Neural crest cell (in vitro differentiated cells): ENCODE measurements at regions not wholly inside any gene's neighbourhood (a gene's known extent, or its start where the extent isn't known, plus 50 kb on each side); places are given as distances from the start of the nearest gene placed in this dataset.

Experiments
- DNase-seq: peaks from one replicate; pipeline ENCODE4 v3.0.0; 2021; ENCODE audit warnings: low read depth, mixed read lengths, low spot score
- H3K27ac Mint-ChIP-seq: one replicate; pipeline ENCODE4 v1.8.0; 2021; ENCODE audit warnings: mild to moderate bottlenecking, mixed read lengths; ENCODE audit not compliant: unreplicated experiment
- H3K27me3 Mint-ChIP-seq: 2 replicates; pipeline ENCODE4 v1.8.0; 2021; ENCODE audit warnings: low read depth, mild to moderate bottlenecking, mixed read lengths
- H3K36me3 Mint-ChIP-seq: 2 replicates; pipeline ENCODE4 v1.8.0; 2021; ENCODE audit warnings: low read depth, mild to moderate bottlenecking, mixed read lengths
- H3K4me1 Mint-ChIP-seq: 2 replicates; pipeline ENCODE4 v1.8.0; 2021; ENCODE audit warnings: mixed read lengths
- H3K4me3 Mint-ChIP-seq: one replicate; pipeline ENCODE4 v1.8.0; 2021; ENCODE audit warnings: mild to moderate bottlenecking, mixed read lengths
- H3K9me3 Mint-ChIP-seq: 2 replicates; pipeline ENCODE4 v1.8.0; 2021; ENCODE audit warnings: mixed read lengths
- TF ChIP-seq, protein P1 (sequence below): fragments of 200-600 bp; sonication (generic); conservative IDR thresholded peaks from 2 replicates; pipeline ENCODE4 v1.5.0; 2021; ENCODE audit warnings: antibody characterized with exemption, mild to moderate bottlenecking

DNA sequence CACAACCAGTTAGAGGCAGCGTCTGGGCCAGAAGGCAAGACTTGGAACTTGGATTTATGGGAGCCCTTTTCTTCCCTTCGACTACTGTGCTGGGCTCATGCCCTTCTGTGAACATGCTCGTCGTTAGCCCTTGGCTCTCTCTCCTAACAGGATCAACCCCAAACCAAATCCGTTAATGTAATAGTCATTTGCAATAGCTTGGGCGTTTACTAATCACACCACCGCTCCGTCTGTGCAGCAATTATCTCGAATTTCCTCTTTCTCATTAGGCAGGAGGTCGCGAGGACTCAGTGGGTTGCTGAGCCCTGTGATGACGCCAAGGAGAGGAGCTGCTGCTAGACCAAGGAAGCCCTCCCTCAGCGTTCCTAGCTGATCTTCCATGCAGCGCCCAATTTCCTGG is 114.7 kb downstream of the ENGASE start:
- H3K27ac Mint-ChIP-seq = no peak overlapping the region
- H3K4me1 Mint-ChIP-seq = no peaks in the 10 kb centered on the region
- DNase-seq = no peak
- H3K9me3 Mint-ChIP-seq = no peaks in the 10 kb centered on the region
- TF ChIP-seq, protein P1, sequence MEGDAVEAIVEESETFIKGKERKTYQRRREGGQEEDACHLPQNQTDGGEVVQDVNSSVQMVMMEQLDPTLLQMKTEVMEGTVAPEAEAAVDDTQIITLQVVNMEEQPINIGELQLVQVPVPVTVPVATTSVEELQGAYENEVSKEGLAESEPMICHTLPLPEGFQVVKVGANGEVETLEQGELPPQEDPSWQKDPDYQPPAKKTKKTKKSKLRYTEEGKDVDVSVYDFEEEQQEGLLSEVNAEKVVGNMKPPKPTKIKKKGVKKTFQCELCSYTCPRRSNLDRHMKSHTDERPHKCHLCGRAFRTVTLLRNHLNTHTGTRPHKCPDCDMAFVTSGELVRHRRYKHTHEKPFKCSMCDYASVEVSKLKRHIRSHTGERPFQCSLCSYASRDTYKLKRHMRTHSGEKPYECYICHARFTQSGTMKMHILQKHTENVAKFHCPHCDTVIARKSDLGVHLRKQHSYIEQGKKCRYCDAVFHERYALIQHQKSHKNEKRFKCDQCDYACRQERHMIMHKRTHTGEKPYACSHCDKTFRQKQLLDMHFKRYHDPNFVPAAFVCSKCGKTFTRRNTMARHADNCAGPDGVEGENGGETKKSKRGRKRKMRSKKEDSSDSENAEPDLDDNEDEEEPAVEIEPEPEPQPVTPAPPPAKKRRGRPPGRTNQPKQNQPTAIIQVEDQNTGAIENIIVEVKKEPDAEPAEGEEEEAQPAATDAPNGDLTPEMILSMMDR = no peak
- peaks cover 97% of the 10 kb centered on the region for H3K27me3 Mint-ChIP-seq
- H3K4me3 Mint-ChIP-seq = no peak overlapping the region
- no peaks in the 10 kb centered on the region for H3K36me3 Mint-ChIP-seq

DNA sequence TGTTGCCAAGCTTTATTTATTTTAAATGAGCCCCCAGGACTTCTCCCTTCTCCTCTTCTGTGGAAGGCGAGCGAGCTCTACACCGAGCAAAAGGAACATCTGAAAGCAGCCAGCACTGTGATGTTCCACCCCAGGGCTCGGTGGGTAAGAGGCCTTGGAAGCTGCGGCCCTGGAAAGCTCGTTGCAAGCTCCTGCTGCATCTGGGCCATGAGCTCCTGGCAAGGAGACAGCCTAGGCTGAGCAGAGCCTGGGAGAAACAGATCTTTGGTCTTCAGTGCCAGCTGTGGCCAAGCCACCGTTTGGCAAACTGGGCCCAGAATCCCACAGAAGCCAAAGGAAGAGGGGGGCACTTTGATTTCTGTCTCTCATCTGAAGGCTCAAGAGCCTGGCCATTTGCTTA is 114.1 kb downstream of the ENGASE start:
- Mint-ChIP-seq H3K27me3 (peaks cover 100% of the 10 kb centered on the region), H3K27ac (no peak overlapping the region), H3K36me3 (no peaks in the 10 kb centered on the region), H3K4me1 (no peaks in the 10 kb centered on the region), H3K9me3 (no peaks in the 10 kb centered on the region), H3K4me3 (no peak overlapping the region)
- TF ChIP-seq, protein P1 = no peak
- DNase-seq = no peak

DNA sequence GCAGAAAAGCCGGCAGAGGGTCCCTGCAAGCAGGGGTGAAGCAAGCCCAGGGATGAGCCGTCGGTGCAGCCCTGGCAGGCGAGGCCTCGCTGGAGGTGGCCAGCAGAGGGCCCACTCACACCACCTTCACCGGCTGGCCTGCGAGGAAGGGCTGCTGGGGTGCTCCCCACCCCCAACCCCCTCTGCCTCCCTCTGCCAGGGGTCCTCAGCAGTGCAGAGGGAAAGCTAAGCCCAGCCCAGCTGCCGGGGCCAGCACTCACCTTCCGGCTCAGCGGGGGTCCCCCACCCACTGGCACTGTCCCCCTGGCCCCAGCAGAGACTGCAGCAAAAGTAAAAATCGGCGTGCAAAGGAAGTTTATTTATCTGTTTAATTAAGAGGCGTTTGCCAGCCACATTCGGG is 113.4 kb downstream of the ENGASE start:
- peaks cover 3% of the 10 kb centered on the region for H3K4me1 Mint-ChIP-seq
- H3K36me3 Mint-ChIP-seq = no peaks in the 10 kb centered on the region
- no peak overlapping the region for H3K27ac Mint-ChIP-seq
- TF ChIP-seq, protein P1 = peak; percentile 67
- H3K27me3 Mint-ChIP-seq = peaks cover 100% of the 10 kb centered on the region
- peak; percentile 39 for DNase-seq
- H3K4me3 Mint-ChIP-seq = no peak overlapping the region
- H3K9me3 Mint-ChIP-seq = no peaks in the 10 kb centered on the region

DNA sequence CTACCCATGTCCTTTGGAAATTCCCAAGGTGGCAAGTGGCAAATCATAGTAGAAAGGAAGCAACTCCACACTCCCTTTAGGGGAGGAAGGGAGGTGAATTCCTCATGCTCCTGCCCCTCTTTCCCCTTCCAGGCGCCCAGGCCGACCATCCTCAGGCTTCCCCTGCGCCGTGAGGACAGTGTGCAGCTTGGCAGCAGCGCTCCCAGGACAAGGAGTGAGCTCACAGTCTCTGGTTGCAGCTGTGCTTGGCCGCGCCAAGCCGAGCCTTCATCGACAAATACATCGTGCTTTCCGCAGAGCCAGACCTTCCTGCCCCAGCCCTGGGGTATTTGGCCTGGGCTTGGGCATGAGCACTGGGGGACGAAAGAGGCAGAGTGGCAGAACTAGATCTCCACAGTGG is 112.6 kb downstream of the ENGASE start:
- Mint-ChIP-seq H3K27ac (no peak overlapping the region), H3K4me1 (peaks cover 3% of the 10 kb centered on the region), H3K9me3 (no peaks in the 10 kb centered on the region), H3K27me3 (peaks cover 92% of the 10 kb centered on the region), H3K4me3 (no peak overlapping the region), H3K36me3 (no peaks in the 10 kb centered on the region)
- TF ChIP-seq, protein P1 = no peak
- no peak for DNase-seq

DNA sequence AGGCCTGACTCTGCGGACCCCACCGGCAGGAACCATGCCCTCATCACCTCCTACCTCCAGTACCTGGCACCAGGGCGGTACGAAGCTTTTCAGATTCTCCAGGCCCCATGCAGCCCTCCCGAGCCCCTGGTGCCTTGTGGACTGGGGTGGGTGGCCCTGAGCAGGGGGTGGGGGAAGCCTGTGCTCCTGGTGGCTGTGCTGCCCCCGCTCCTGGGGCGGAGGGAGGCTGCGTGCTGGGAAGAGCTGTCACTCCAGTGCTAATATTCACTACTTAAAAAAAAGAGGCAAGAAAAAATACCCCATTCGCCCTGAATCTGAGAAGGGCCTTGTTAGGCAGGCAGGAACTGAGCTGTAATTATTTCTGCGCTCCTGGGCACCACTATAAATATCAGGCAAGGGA is 111.8 kb downstream of the ENGASE start:
- Mint-ChIP-seq H3K4me3 (no peak overlapping the region), H3K4me1 (peaks cover 3% of the 10 kb centered on the region), H3K36me3 (no peaks in the 10 kb centered on the region), H3K27ac (no peak overlapping the region), H3K27me3 (peaks cover 92% of the 10 kb centered on the region), H3K9me3 (no peaks in the 10 kb centered on the region)
- DNase-seq = no peak
- TF ChIP-seq, protein P1 = no peak

DNA sequence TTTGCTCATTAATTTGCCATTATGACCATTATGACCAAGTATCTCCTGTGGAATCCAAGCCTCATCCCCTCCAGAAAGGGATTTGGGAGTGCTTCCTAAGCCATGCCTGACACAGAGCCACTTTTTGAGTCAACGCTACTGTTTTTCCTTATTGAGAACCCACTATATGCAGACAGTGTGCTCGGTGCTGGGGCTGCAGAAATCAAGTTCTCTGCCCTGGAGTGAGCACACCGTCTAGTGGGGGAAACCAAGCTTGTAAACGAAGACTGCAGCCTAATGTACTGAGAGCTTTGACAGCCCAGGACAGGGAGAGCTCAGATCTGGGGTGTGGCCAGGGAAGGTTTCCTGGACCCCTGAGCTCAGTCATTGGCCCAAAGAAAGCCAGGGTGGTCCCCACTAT is 111.0 kb downstream of the ENGASE start:
- DNase-seq = no peak
- Mint-ChIP-seq H3K9me3 (no peaks in the 10 kb centered on the region), H3K4me3 (peak overlapping the region; percentile 54), H3K27ac (no peak overlapping the region), H3K4me1 (peaks cover 3% of the 10 kb centered on the region), H3K27me3 (peaks cover 92% of the 10 kb centered on the region), H3K36me3 (no peaks in the 10 kb centered on the region)
- TF ChIP-seq, protein P1 = no peak
